Superior temporal gyrus (tissue), 1 donor: ENCODE measurements at regions not wholly inside any gene's neighbourhood (a gene's known extent, or its start where the extent isn't known, plus 50 kb on each side); places are given as distances from the start of the nearest gene placed in this dataset.

ENCODE experiments used
- DNase-seq: peaks from one replicate; pipeline ENCODE4 v3.0.0-alpha.2; 2016; ENCODE audit errors: extremely low spot score

- no peak for DNase-seq
Observed at GRCh38 chr13:39233519-39233918, 195.3 kb downstream of the NHLRC3 start.

- DNase-seq: no peak
Observed at GRCh38 chr13:39244561-39245230, 206.4 kb downstream of the NHLRC3 start.

- DNase-seq: no peak
Observed at GRCh38 chr13:39245688-39246087, 207.4 kb downstream of the NHLRC3 start.

- no peak for DNase-seq
Observed at GRCh38 chr13:39249982-39250381, 211.7 kb downstream of the NHLRC3 start.

- DNase-seq: no peak
Observed at GRCh38 chr13:39250440-39250839, 212.2 kb downstream of the NHLRC3 start.

- DNase-seq: no peak
Observed at GRCh38 chr13:39251340-39251739, 213.1 kb downstream of the NHLRC3 start.

- no peak for DNase-seq
Observed at GRCh38 chr13:39253774-39254173, 215.5 kb downstream of the NHLRC3 start.

- no peak for DNase-seq
Observed at GRCh38 chr13:39254601-39255000, 216.3 kb downstream of the NHLRC3 start.

GRCh38 chr13:39257642-39258041 lies 219.4 kb downstream of the NHLRC3 start:
- no peak for DNase-seq

- DNase-seq: no peak
Observed at GRCh38 chr13:39259371-39260140, 221.3 kb downstream of the NHLRC3 start.

- peak; percentile 88 for DNase-seq
Observed at GRCh38 chr13:39263033-39263432, 224.8 kb downstream of the NHLRC3 start.

GRCh38 chr13:39263531-39263930 lies 225.3 kb downstream of the NHLRC3 start:
- DNase-seq: no peak

- DNase-seq: no peak
Observed at GRCh38 chr13:39266426-39266825, 228.2 kb downstream of the NHLRC3 start.

- DNase-seq: no peak
Observed at GRCh38 chr13:39268398-39268797, 230.1 kb downstream of the NHLRC3 start.

- DNase-seq: no peak
Observed at GRCh38 chr13:39269004-39269403, 230.7 kb downstream of the NHLRC3 start.

GRCh38 chr13:39269411-39269810 lies 231.2 kb downstream of the NHLRC3 start:
- DNase-seq: no peak

- no peak for DNase-seq
Observed at GRCh38 chr13:39272994-39273393, 234.7 kb downstream of the NHLRC3 start.

- DNase-seq: no peak
Observed at GRCh38 chr13:39273953-39274738, 235.9 kb downstream of the NHLRC3 start.

GRCh38 chr13:39274739-39275325 lies 236.6 kb downstream of the NHLRC3 start:
- DNase-seq: no peak

GRCh38 chr13:39279077-39279476 lies 240.8 kb downstream of the NHLRC3 start:
- DNase-seq: no peak

GRCh38 chr13:39281539-39282150 lies 243.4 kb downstream of the NHLRC3 start:
- no peak for DNase-seq
